Caco-2 (cell line): ENCODE measurements at regions not wholly inside any gene's neighbourhood (a gene's known extent, or its start where the extent isn't known, plus 50 kb on each side); places are given as distances from the start of the nearest gene placed in this dataset.

Source experiments
- BruUV-seq: library from RNA; stranded (reverse); fragments of 400-500 nt; replicated peaks from 2 replicates; lab custom pipeline; 2021; lab: Mats Ljungman, UMichigan
- CTCF ChIA-PET: fragments of 300-600 bp; sonication (Branson Sonifier 250); formaldehyde crosslinking; loops from one replicate; lab custom pipeline; 2022; ENCODE audit warnings: antibody characterized with exemption; lab: Charles Lee
- POLR2A ChIA-PET: fragments of 300-600 bp; sonication (Branson Sonifier 250); formaldehyde crosslinking; loops from one replicate; lab custom pipeline; 2022; ENCODE audit warnings: antibody characterized with exemption; lab: Charles Lee
- DNase-seq, 2 experiments: peaks; one replicate each; pipeline versions ENCODE4 v3.0.0 to v3.0.0-alpha.2; 2020 to 2022
- H3K27me3 ChIP-seq: replicated peaks from 2 replicates; pipeline ENCODE4 v1.6.0; 2011; ENCODE audit warnings: low read length; ENCODE audit not compliant: control insufficient read depth, insufficient read depth
- H3K36me3 ChIP-seq: 2 replicates; pipeline ENCODE4 v1.5.1; 2011; ENCODE audit warnings: low read length; ENCODE audit not compliant: control insufficient read depth, insufficient read depth
- H3K4me1 ChIP-seq: fragments of 250-450 bp; sonication (Bioruptor Pico); 2 replicates; pipeline ENCODE4 v1.5.1; 2020; ENCODE audit warnings: mild to moderate bottlenecking
- H3K4me3 ChIP-seq: 2 replicates; pipeline ENCODE4 v1.5.1; 2011; ENCODE audit warnings: low read depth, mild to moderate bottlenecking, control low read depth, low read length
- H3K9me3 ChIP-seq: fragments of 250-450 bp; sonication (Bioruptor Pico); 2 replicates; pipeline ENCODE4 v1.5.1; 2020; ENCODE audit warnings: mild to moderate bottlenecking, moderate library complexity
- H3K27ac Mint-ChIP-seq: one replicate; pipeline ENCODE4 v1.8.0; 2022; ENCODE audit warnings: mixed read lengths; ENCODE audit not compliant: unreplicated experiment
- H3K27me3 Mint-ChIP-seq: one replicate; pipeline ENCODE4 v1.8.0; 2022; ENCODE audit warnings: mixed read lengths; ENCODE audit not compliant: insufficient read depth, unreplicated experiment
- H3K36me3 Mint-ChIP-seq: one replicate; pipeline ENCODE4 v1.8.0; 2022; ENCODE audit warnings: mild to moderate bottlenecking, mixed read lengths; ENCODE audit not compliant: insufficient read depth, unreplicated experiment
- H3K4me1 Mint-ChIP-seq: one replicate; pipeline ENCODE4 v1.8.0; 2022; ENCODE audit warnings: low read depth, mixed read lengths; ENCODE audit not compliant: unreplicated experiment
- H3K4me3 Mint-ChIP-seq: one replicate; pipeline ENCODE4 v1.8.0; 2022; ENCODE audit warnings: mild to moderate bottlenecking, moderate library complexity, mixed read lengths; ENCODE audit not compliant: unreplicated experiment
- H3K9me3 Mint-ChIP-seq: one replicate; pipeline ENCODE4 v1.8.0; 2022; ENCODE audit warnings: mixed read lengths; ENCODE audit not compliant: unreplicated experiment
- CTCF ChIP-seq, 2 experiments: fragments of 200-600 bp in 1 of 2; IDR thresholded peaks; 1 replicate in 1 of 2; 2 replicates in 1 of 2; pipeline versions ENCODE4 v1.5.1 to v1.8.0; 2011 to 2022; ENCODE audit warnings: antibody characterized with exemption in 1 of 2, control low read depth in 1 of 2, inconsistent platforms in 1 of 2, low read depth in 1 of 2, low read length in 1 of 2, mild to moderate bottlenecking in 1 of 2, moderate library complexity in 1 of 2; ENCODE audit not compliant: insufficient read depth in 1 of 2, severe bottlenecking in 1 of 2, unreplicated experiment in 1 of 2
- intact Hi-C: fragments of 100-400 bp; cut with micrococcal nuclease; formaldehyde crosslinking; loops from one replicate; pipeline ENCODE4 v1.10.0; 2022; ENCODE audit not compliant: unreplicated experiment

GRCh38 chr6:94548201-94548600 lies 1029.1 kb upstream of the MANEA start:
- DNase-seq: no peak
- Histone ChIP-seq H3K27me3 (no peaks in the 10 kb centered on the region), H3K36me3 (no peaks in the 10 kb centered on the region), H3K4me1 (no peaks in the 10 kb centered on the region), H3K9me3 (no peaks in the 10 kb centered on the region), H3K4me3 (no peak overlapping the region)
- H3K4me3 Mint-ChIP-seq: no peak overlapping the region
- H3K4me1 Mint-ChIP-seq: no peaks in the 10 kb centered on the region
- ChIA-PET POLR2A (no interaction called here), CTCF (no interaction called here)
- no peaks in the 10 kb centered on the region for H3K27me3 Mint-ChIP-seq
- TF ChIP-seq CTCF (IDR thresholded peaks at IDR 0.05; ENCODE audit: insufficient read depth in 1 of 2, low read depth in 1 of 2, low read length in 1 of 2, severe bottlenecking in 1 of 2, unreplicated experiment in 1 of 2): no peak
- H3K27ac Mint-ChIP-seq: no peak overlapping the region
- H3K36me3 Mint-ChIP-seq: no peaks in the 10 kb centered on the region
- intact Hi-C loops: no loop called here
- no peaks in the 10 kb centered on the region for H3K9me3 Mint-ChIP-seq
- no TSS peak for BruUV-seq

GRCh38 chr6:94535798-94536197 lies 1041.5 kb upstream of the MANEA start:
- Mint-ChIP-seq H3K4me3 (no peak overlapping the region), H3K27ac (no peak overlapping the region), H3K4me1 (no peaks in the 10 kb centered on the region), H3K27me3 (no peaks in the 10 kb centered on the region), H3K36me3 (no peaks in the 10 kb centered on the region), H3K9me3 (no peaks in the 10 kb centered on the region)
- Histone ChIP-seq H3K36me3 (no peaks in the 10 kb centered on the region), H3K4me1 (no peaks in the 10 kb centered on the region), H3K27me3 (no peaks in the 10 kb centered on the region), H3K9me3 (no peaks in the 10 kb centered on the region), H3K4me3 (no peak overlapping the region)
- POLR2A ChIA-PET: no interaction called here
- intact Hi-C loops: no loop called here
- no peak for DNase-seq
- no peak for TF ChIP-seq CTCF (IDR thresholded peaks at IDR 0.05; ENCODE audit: insufficient read depth in 1 of 2, low read depth in 1 of 2, low read length in 1 of 2, severe bottlenecking in 1 of 2, unreplicated experiment in 1 of 2)
- CTCF ChIA-PET: no interaction called here
- no TSS peak for BruUV-seq

GRCh38 chr6:94511502-94512088 lies 1065.7 kb upstream of the MANEA start:
- no peaks in the 10 kb centered on the region for H3K4me1 ChIP-seq
- Mint-ChIP-seq H3K4me1 (no peaks in the 10 kb centered on the region), H3K36me3 (no peaks in the 10 kb centered on the region), H3K27me3 (no peaks in the 10 kb centered on the region), H3K9me3 (no peaks in the 10 kb centered on the region), H3K27ac (no peak overlapping the region), H3K4me3 (no peak overlapping the region)
- no TSS peak for BruUV-seq
- no peak for TF ChIP-seq CTCF (IDR thresholded peaks at IDR 0.05; ENCODE audit: insufficient read depth in 1 of 2, low read depth in 1 of 2, low read length in 1 of 2, severe bottlenecking in 1 of 2, unreplicated experiment in 1 of 2)
- no peaks in the 10 kb centered on the region for H3K27me3 ChIP-seq
- CTCF ChIA-PET: no interaction called here
- POLR2A ChIA-PET: no interaction called here
- H3K36me3 ChIP-seq: no peaks in the 10 kb centered on the region
- DNase-seq: no peak
- H3K9me3 ChIP-seq: no peaks in the 10 kb centered on the region
- intact Hi-C loops: no loop called here
- H3K4me3 ChIP-seq: no peak overlapping the region
